SK-N-SH treated with all-trans-retinoic acid at 6 μM for 48 hours (cell line): ENCODE measurements at regions not wholly inside any gene's neighbourhood (a gene's known extent, or its start where the extent isn't known, plus 50 kb on each side); places are given as distances from the start of the nearest gene placed in this dataset.

Experiments used
- CSDC2 ChIP-seq: fragments of 250-450 bp; sonication (Bioruptor Pico); IDR thresholded peaks from 2 replicates; pipeline ENCODE4 v1.5.0; 2020; ENCODE audit warnings: mild to moderate bottlenecking, moderate library complexity
- ESRRG ChIP-seq: fragments of 250-450 bp; sonication (Bioruptor Pico); IDR thresholded peaks from 2 replicates; pipeline ENCODE4 v1.6.1; 2021; ENCODE audit warnings: mild to moderate bottlenecking
- GLIS3 ChIP-seq: fragments of 250-450 bp; sonication (Bioruptor Pico); IDR thresholded peaks from 2 replicates; pipeline ENCODE4 v1.5.0; 2020; ENCODE audit warnings: mild to moderate bottlenecking, moderate library complexity
- ISL1 ChIP-seq: fragments of 250-450 bp; sonication (Bioruptor Pico); IDR thresholded peaks from 2 replicates; pipeline ENCODE4 v2.1.2; 2022; ENCODE audit warnings: mild to moderate bottlenecking, moderate library complexity
- PPARA ChIP-seq: fragments of 250-450 bp; sonication (Bioruptor Pico); IDR thresholded peaks from 2 replicates; pipeline ENCODE4 v1.5.0; 2020; ENCODE audit warnings: mild to moderate bottlenecking, borderline replicate concordance
- RARB ChIP-seq: fragments of 250-450 bp; sonication (Bioruptor Pico); IDR thresholded peaks from 2 replicates; pipeline ENCODE4 v1.8.0; 2021; ENCODE audit warnings: mild to moderate bottlenecking, moderate library complexity
- TOX ChIP-seq: fragments of 250-450 bp; sonication (Bioruptor Pico); IDR thresholded peaks from 2 replicates; pipeline ENCODE4 v1.8.0; 2021; ENCODE audit warnings: mild to moderate bottlenecking, moderate library complexity, borderline replicate concordance
- ZC3H10 ChIP-seq: fragments of 250-450 bp; sonication (Bioruptor Pico); IDR thresholded peaks from 2 replicates; pipeline ENCODE4 v1.5.1; 2021; ENCODE audit warnings: mild to moderate bottlenecking, moderate library complexity
- TF ChIP-seq, protein P1 (sequence below): fragments of 250-450 bp; sonication (Bioruptor Pico); IDR thresholded peaks from 2 replicates; pipeline ENCODE4 v1.8.0; 2021; ENCODE audit warnings: low read depth, mild to moderate bottlenecking, moderate library complexity, borderline replicate concordance
- TF ChIP-seq, protein P2 (sequence below): fragments of 250-450 bp; sonication (Bioruptor Pico); IDR thresholded peaks from 2 replicates; pipeline ENCODE4 v1.8.0; 2020; ENCODE audit warnings: mild to moderate bottlenecking, moderate library complexity, borderline replicate concordance
- TF ChIP-seq, protein P3 (sequence below): fragments of 250-450 bp; sonication (Bioruptor Pico); IDR thresholded peaks from 2 replicates; pipeline ENCODE4 v1.5.1; 2020; ENCODE audit warnings: low read depth, mild to moderate bottlenecking, moderate library complexity
- TF ChIP-seq, protein P4 (sequence below): fragments of 250-450 bp; sonication (Bioruptor Pico); IDR thresholded peaks from 2 replicates; pipeline ENCODE4 v1.5.0; 2020; ENCODE audit warnings: mild to moderate bottlenecking, moderate library complexity

DNA sequence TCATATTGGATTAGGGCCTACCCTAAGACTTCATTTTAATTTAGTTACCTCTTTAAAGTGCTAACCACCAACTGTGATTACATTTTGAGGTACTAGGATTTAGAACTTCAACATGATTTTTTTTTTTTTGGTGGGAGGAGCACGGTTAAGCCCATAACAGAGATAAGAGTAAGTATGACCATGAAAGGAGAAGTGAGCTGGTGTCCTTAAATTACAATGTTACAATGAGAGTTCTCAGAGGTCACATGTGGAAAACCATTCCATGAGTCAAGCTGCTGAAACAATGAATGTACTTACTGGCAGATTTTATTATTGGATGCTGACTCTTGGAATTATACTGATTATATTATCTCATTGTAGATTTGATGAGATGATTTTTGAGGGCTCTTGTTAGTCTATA, 779.3 kb upstream of the CITED2 start:
- TF ChIP-seq, protein P1, sequence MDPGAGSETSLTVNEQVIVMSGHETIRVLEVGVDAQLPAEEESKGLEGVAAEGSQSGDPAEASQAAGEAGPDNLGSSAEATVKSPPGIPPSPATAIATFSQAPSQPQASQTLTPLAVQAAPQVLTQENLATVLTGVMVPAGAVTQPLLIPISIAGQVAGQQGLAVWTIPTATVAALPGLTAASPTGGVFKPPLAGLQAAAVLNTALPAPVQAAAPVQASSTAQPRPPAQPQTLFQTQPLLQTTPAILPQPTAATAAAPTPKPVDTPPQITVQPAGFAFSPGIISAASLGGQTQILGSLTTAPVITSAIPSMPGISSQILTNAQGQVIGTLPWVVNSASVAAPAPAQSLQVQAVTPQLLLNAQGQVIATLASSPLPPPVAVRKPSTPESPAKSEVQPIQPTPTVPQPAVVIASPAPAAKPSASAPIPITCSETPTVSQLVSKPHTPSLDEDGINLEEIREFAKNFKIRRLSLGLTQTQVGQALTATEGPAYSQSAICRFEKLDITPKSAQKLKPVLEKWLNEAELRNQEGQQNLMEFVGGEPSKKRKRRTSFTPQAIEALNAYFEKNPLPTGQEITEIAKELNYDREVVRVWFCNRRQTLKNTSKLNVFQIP (CRISPR knock-in tag) = no peak
- TF ChIP-seq, protein P2, sequence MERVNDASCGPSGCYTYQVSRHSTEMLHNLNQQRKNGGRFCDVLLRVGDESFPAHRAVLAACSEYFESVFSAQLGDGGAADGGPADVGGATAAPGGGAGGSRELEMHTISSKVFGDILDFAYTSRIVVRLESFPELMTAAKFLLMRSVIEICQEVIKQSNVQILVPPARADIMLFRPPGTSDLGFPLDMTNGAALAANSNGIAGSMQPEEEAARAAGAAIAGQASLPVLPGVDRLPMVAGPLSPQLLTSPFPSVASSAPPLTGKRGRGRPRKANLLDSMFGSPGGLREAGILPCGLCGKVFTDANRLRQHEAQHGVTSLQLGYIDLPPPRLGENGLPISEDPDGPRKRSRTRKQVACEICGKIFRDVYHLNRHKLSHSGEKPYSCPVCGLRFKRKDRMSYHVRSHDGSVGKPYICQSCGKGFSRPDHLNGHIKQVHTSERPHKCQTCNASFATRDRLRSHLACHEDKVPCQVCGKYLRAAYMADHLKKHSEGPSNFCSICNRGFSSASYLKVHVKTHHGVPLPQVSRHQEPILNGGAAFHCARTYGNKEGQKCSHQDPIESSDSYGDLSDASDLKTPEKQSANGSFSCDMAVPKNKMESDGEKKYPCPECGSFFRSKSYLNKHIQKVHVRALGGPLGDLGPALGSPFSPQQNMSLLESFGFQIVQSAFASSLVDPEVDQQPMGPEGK = no peak
- TF ChIP-seq CSDC2 (CRISPR knock-in tag) (no peak), TOX (CRISPR knock-in tag) (no peak), GLIS3 (CRISPR knock-in tag) (no peak), ISL1 (no peak), ESRRG (no peak), ZC3H10 (CRISPR knock-in tag) (no peak), PPARA (no peak), RARB (CRISPR knock-in tag) (no peak)
- TF ChIP-seq, protein P3, sequence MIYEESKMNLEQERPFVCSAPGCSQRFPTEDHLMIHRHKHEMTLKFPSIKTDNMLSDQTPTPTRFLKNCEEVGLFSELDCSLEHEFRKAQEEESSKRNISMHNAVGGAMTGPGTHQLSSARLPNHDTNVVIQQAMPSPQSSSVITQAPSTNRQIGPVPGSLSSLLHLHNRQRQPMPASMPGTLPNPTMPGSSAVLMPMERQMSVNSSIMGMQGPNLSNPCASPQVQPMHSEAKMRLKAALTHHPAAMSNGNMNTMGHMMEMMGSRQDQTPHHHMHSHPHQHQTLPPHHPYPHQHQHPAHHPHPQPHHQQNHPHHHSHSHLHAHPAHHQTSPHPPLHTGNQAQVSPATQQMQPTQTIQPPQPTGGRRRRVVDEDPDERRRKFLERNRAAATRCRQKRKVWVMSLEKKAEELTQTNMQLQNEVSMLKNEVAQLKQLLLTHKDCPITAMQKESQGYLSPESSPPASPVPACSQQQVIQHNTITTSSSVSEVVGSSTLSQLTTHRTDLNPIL (CRISPR knock-in tag) = no peak
- TF ChIP-seq, protein P4, sequence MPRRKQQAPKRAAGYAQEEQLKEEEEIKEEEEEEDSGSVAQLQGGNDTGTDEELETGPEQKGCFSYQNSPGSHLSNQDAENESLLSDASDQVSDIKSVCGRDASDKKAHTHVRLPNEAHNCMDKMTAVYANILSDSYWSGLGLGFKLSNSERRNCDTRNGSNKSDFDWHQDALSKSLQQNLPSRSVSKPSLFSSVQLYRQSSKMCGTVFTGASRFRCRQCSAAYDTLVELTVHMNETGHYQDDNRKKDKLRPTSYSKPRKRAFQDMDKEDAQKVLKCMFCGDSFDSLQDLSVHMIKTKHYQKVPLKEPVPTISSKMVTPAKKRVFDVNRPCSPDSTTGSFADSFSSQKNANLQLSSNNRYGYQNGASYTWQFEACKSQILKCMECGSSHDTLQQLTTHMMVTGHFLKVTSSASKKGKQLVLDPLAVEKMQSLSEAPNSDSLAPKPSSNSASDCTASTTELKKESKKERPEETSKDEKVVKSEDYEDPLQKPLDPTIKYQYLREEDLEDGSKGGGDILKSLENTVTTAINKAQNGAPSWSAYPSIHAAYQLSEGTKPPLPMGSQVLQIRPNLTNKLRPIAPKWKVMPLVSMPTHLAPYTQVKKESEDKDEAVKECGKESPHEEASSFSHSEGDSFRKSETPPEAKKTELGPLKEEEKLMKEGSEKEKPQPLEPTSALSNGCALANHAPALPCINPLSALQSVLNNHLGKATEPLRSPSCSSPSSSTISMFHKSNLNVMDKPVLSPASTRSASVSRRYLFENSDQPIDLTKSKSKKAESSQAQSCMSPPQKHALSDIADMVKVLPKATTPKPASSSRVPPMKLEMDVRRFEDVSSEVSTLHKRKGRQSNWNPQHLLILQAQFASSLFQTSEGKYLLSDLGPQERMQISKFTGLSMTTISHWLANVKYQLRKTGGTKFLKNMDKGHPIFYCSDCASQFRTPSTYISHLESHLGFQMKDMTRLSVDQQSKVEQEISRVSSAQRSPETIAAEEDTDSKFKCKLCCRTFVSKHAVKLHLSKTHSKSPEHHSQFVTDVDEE (CRISPR knock-in tag) = no peak
